CD1c-positive myeloid dendritic cell (primary cell): ENCODE measurements at regions not wholly inside any gene's neighbourhood (a gene's known extent, or its start where the extent isn't known, plus 50 kb on each side); places are given as distances from the start of the nearest gene placed in this dataset.
A peak's percentile ranks its signal among the peaks of the same experiment; 100 is the strongest.

Experiments
- DNase-seq: peaks from one replicate; pipeline ENCODE4 v3.0.0-alpha.2; 2016; ENCODE audit errors: extremely low spot score

DNA sequence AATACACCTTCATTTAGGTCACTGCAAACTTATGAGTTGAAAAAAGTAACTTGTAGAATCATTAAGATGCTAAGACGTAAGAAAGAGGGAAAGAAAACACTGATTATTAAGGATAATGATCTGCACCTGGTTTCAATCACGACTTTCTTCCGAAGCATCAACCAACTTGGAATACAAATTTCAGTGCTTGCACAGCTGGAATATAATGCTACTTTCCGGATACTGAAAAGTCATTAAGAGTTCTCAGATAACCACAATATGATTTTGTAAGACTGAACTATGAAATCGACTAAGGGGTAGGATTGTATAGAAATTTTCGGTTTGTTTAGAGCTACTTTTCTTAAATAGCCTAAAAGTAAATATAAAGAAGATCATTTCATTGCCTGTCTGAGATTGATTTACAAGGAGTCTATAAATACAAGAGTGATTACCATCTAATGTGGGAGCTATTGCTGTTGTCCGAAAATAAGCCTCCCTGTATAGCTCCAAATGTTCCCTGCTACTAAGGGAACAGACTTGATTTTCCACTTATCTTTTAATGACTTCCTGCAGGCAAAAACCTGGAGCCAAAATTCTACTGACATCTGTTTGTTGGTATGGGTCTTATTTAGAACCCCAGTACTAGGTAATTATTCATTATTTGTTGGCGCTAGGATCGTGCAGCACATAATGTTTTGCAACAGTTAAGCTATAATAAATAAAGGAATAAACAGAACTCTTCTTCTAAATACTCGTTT is 673.3 kb downstream of the KCNT2 start:
- DNase-seq = no peak

DNA sequence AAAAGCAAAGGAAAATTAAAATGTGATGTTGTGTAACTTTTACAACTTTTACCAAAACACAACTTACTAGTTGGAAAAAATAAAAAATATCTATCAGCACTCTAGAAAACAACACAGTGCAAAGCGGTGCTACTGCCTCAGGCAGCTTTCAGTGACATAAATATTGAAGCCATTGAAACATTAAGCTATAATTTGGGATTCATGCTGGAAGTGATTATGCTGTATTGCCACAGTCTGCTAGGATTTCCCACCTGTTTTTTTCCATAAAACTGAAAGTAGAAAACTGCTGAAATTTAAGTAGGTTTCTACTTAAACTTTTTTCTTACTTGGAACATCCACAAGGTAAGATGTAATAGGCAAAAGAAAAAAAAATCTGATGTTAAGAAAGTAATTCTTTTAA is 674.4 kb downstream of the KCNT2 start:
- DNase-seq = no peak

DNA sequence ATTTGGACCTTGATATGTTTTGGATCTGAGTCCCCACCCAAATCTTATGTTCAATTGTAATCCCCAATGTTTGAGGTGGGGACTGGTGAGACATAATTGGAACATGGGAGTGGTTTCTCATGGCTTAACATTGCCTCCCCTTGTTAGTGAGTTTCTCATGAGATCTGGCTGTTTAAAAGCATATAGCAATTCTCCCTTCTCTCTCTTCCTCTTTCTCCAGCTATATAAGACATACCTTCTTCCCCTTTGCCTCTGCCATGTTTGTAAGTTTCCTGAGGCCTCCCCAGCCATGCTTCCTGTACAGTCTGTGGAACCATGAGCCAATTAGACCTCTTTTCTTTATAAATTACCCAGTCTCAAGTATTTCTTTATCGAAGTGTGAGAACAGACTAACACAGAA is 692.4 kb downstream of the KCNT2 start:
- no peak for DNase-seq

DNA sequence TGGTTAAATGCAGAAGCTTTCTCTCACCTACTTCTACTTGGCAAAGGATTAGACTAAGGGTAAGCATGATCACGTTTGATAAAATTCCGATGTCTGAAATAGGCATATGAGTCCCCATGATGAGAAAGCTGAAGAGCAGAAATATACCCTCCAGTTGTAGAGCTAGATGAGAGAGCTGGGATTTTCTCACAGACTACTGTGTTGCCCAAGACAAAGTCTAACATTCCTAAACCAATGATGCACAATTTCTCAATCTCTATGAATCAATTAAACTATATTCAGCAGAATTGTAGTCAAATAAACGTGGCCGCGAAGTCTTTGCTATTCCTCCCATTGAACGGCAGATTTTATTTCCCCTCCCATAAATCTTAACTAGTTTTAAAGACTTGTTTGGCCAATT is 699.2 kb downstream of the KCNT2 start:
- no peak for DNase-seq

DNA sequence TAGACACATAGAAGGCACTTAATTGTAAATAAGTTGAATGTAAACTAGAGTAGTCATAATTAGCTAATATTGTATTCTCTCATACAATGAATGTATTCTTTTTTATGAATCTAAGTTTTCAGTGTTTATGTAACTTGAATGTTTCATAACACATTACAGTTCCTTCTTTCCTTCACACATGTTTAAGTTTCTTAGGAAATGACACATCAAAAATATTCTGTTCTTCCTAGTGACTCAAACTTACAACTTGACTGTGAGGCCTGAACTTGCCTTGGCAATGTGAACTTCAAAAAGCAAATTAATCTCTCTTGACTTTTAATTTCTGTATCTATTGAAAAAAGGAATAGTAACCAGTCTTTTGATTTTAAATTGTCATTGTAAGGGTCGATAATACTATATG is 700.1 kb downstream of the KCNT2 start:
- peak; percentile 59 for DNase-seq

DNA sequence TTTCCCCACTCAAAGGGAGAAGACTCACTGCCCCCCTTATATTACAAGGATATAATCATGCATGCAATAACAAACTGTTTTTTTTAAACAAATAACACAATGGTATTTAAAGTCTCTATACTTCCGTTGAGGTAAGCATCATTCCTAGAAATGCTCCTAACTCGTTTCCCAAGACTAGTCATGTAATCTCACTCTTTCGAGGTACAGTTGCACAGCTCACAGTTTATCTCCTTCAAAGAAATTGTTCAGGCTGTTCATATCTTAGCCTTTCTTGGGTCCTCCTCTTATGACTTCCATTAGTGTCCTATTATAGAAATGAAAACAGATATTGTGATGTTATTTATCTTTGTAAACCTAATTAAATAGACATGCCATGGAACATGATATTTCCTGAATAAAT is 705.0 kb downstream of the KCNT2 start:
- no peak for DNase-seq

DNA sequence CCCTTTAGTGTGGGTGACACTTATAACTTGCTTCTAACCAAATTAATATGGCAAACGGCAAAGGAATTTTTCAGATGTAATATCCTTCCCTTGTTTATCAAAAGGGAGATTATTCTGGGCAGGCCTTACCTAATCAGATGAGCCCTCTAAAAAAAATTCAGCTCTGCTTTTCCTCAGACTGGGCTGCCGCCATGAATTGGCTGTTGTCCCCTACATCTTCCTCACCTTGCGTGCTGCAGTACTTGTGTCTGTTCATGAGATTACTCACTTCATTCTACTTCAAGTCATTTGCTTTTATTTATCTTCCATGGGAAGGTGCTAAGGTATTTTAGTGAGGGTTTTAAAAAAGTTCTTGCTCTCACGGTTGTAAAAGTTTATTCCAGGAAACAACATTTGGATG is 705.5 kb downstream of the KCNT2 start:
- DNase-seq = no peak

DNA sequence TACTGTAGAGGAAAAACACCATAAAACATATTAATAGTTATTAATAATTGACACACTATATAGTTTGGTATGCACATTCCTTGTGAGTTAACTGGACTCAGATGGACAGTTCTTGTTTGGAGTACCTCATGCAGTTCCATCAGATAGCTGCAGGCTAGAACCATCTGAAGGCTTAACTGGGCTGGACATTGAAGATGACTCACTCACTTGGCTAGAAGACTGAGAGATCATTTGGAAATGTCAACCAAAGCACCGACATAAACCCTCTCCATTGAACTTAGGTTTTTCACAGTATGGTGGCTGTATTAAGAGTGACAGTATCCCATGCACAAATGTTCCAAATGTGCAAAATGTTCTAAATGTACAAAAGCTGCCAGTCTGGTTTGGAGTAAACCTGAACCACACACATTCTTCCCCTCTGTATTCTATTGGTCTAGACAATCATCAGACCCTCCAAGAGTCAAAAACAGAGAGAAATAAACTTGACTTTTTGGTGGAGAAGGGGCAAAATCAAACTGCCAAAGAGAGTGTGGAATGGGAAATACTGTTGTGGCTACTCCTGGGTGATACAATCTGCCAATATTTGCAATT is 708.4 kb downstream of the KCNT2 start:
- no peak for DNase-seq

DNA sequence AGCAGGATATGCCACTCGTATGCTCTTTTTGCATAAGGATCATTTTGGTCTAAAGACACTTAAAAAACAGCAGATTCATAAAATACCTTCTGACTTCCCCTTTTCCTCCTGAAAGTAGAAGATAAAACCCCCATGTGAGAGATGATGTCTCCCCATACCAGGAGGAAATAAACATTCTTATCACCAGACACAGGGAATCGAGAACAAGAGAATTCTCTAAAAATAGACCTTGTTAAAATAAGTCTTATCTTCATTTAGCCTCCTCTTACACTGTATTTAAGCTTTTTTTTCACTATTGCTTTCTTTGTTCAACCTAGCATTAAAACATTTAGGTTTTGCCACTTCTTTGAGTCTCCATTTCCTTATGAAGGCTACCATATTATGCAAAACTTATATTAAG is 709.3 kb downstream of the KCNT2 start:
- DNase-seq = no peak

DNA sequence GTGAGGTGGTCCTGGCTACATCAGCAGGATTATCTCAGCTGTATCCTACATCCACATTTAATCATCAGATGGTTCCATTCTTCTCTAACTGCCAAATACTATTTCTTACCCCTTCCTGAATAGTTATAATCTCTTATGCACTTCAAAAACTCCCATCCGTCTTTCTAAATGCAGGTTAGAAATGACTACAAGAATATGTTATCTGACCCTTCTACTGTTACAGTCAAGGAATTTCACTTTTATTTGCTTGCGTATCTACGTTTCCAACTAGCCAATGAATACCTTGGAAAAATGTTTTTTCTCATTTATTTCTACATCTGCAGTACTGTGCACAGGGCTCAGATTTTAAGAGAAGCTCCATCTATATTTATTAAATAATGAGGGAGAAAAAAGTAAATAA is 709.9 kb downstream of the KCNT2 start:
- DNase-seq = no peak

DNA sequence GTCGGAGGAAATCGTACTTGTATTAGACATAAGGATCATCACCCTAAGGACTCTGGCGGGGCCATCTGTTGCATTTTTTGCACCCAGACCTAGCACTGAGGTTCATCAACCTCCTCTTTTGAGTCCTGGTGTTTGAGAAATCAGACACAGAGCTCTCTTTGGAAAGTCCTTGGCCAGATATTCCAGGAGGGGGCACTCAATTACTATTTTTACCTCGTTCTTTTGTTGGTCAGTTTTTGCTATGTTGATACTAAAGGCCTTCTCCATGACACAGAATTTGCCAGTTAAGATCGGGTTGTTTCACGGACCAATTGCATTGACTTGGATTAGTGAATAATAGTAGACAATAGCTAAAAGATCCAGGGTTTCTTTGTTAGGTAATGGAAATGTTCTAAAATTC is 711.2 kb downstream of the KCNT2 start:
- no peak for DNase-seq

DNA sequence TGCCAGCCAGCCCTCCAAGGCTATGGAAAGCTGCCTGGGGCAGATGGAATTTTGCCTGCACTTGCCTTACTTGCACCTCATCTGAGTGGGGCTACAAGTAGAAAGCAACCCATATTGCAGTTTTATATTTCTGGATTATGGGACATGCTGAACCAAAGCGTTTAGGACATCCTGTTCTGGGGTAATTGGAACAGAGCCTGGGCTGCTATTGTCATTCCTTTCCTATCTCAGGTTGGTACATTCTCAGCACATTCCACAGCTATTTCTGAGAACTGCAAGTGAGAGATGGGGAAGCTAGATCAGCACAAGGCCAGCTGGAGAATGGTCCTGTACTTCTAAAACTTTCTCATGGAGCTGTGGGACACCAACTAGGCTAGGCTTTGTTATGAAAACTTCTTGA is 713.8 kb downstream of the KCNT2 start:
- no peak for DNase-seq

DNA sequence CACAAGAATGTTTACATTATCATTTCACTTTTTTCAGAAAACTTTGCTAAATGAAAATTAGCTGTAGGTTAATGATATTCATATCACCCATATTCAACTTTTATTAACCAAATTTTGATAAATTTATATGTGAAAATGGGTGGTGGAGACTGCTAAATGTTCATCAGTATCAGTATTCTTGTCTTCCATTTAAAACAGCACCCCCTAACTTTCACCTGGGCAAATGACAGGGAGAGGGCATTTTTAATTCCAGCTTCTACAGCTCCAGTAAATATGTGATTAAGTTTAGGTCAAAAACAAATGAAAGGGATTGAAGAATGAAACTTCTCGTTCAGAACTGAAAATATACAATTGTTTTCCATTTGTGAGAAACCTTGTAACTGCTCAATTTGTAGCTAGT is 722.2 kb downstream of the KCNT2 start:
- DNase-seq = no peak

DNA sequence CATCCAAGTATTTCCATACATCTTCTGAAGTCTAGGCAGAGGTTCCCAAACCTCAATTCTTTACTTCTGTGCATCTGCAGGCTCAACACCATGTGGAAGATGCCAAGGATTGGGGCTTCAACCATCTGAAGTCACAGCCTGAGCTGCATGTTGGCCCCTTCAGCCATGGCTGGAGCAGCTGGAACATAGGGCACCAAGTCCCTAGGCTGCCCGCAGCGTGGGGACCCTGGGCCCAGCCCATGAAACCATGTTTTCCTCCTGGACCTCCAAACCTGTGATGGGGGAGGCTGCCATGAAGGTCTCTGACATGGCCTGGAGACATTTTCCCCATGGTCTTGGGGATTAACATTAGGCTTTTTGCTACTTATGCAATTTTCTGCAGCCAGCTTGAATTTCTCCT is 729.8 kb downstream of the KCNT2 start:
- no peak for DNase-seq

DNA sequence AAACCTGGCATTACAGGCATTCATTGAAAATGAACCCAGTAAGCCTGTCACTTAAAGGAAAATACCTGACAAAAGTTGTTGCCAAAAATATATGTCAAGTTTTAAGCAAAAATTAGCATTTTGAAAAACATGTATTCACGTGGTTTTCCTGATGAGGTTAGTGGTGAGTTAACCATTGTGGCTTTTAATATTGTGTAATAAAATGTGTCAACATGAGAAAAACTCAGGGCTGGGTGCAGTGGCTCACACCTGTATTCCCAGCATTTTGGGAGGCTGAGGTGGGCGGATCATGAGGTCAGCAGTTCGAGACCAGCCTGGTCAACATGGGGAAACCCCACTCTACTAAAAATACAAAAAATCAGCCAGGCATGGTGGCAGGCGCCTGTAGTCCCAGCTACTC is 731.4 kb downstream of the KCNT2 start:
- no peak for DNase-seq

DNA sequence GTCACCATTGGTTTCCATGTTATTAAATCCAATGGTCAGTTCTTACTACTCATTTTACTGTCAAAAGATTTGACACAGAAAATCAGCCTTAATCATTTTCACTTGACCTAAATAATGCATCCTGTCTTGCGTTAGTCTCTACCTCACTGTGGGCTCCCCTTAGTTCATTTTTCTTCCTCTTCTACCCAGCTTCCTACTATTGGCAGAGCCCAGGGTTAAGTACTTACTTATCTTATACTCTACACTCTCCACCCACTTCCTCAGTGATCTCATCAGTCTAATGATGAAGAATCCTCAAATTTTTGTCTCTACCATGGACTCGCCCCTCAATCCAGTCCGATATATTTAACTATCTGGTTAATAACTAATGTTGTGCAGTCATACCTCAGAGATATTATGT is 735.9 kb downstream of the KCNT2 start:
- DNase-seq = no peak

DNA sequence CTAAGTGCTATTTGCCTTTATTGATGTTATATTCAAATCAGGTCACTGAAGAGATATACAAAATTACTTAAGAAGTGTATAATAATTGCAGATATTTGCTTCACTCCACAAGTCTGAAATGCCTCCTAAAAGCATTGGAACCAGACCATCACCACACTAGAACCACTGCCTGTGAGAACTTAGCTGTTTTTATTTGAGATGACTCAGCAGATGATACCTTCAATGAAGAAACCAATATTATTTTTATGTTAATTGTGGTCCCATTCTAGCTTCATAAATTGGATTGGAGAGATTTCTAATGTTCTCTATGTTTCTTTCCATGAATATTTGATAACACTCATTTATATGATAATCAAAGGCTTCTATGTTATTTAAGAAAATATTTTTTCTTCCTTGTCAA is 740.6 kb downstream of the KCNT2 start:
- DNase-seq = no peak

DNA sequence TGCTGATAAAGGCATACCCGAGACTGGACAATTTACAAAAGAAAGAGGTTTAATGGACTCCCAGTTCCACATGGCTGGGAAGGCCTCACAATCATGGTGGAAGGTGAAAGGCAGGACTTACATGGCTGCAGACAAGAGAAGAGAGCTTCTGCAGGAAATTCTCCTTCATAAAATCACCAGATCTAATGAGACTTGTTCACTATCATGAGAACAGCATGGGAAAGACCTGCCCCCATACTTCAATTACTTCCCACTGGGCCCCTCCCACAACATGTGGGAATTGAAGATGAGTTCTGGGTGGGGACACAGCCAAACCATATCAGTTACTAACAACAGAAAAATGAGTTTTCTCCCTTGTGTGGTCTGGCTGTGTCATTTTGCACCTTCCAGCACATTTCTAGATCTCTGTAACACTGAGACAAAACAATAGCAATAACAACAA is 741.4 kb downstream of the KCNT2 start:
- DNase-seq = no peak

DNA sequence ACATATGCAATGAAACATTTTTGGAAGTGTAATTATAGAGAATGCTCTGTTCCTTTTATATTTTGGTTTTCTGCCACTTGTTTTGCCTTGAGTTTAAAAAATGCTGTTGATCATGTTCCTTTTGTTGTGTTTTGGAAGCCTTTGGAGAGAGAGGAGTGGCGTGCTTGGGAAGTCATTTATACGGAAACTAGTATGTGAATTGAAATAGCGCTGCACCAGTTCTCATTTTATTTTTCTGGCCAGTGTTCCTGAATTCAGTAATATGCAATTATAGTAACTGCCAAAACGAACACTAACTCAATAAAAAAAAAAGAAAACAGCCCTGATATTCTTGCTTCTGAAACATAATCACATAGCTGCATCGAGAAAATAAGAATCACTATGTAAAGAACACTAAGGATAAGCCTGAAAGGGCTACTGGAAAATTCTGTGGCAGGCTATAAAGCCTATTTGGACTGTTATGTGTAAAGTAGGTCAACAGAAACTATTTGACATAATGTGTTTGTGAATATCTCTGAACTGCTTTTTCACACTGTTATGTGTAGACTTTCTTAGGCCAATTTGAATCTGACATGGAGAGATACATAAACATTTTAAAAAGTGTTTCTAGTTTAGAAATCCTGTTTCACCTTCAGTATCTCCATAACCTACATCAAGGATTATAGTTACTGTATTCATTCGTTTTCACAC is 742.0 kb downstream of the KCNT2 start:
- DNase-seq = no peak

DNA sequence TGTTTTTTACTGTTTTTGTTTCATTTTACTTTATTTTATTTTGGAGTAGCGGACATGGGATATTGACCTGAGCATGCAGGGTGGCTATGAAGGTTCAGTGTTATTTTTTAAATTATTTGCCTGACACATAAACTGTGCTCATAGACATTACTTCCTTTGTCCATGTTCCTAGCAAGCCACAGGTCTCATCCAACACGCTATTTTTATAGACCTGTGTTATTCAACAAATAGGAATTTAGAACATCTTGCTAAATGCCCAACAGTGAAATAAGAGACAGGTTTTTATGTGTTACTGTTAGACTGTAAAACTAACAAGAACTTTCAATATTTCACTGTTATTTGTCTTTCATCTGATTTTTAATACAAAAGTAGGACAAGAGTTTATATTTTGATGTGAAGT is 756.4 kb downstream of the KCNT2 start:
- no peak for DNase-seq

DNA sequence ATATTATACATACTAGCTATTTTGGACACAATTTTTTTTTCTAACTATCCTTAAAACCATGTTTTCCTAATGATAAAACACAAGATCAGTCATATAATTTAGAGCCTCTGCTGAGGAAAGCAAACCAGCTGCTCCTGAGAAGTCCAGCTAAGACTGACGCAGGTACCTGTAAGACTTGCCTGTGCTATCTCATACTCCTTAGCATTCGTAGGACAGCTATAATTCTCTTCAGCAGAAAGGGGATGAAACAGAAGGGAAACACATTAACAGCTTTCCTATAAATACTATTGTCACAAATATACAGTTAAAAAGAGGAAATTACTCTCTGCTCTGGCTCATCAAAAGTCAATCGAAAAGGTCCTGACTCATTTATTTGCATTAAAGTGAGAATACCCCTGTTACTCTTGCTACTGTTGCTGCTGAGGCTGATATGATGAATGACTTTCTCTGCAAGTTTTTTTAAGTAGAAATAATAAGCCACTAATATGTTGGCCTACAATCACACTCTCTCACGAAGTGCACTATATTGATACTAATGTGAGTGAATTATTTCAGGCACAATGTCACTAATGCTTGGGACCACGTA is 757.1 kb downstream of the KCNT2 start:
- no peak for DNase-seq

DNA sequence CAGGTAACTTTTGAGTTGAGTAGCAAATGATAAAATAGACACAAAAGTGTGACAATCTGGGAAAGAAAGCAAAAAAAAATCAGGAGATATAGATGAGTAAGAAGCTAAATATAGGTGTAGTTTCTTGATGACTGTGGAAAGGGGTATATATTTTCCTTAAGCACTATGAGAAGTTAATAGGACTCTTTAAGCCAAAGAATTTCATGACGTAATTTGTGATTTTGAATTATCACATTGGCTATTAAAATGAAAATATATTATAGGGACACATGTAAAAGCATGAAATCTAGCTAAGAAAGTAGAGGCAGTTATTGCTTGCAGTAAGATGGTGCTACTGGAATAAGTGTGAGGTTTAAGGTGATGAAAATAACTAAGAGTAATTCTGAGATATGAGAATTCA is 759.1 kb downstream of the KCNT2 start:
- no peak for DNase-seq
